H9 (cell line): ENCODE measurements at regions not wholly inside any gene's neighbourhood (a gene's known extent, or its start where the extent isn't known, plus 50 kb on each side); places are given as distances from the start of the nearest gene placed in this dataset.

Experiments
- DNase-seq: peaks from one replicate; pipeline ENCODE4 v3.0.0-alpha.2; 2017
- H2AFZ ChIP-seq: one replicate; pipeline ENCODE4 v1.6.1; 2013; ENCODE audit warnings: mild to moderate bottlenecking, low read length, control low read depth, moderate library complexity
- H2AK5ac ChIP-seq: 2 replicates; pipeline ENCODE4 v1.6.1; 2013; ENCODE audit warnings: low read length, control low read depth, mixed read lengths; ENCODE audit not compliant: insufficient read length
- H2BK120ac ChIP-seq: one replicate; pipeline ENCODE4 v1.6.1; 2013; ENCODE audit warnings: low read depth, mild to moderate bottlenecking, low read length, control low read depth, inconsistent platforms; ENCODE audit not compliant: poor library complexity, severe bottlenecking
- H2BK12ac ChIP-seq: 2 replicates; pipeline ENCODE4 v1.6.1; 2013; ENCODE audit warnings: low read length, control low read depth, mixed read lengths, low read depth; ENCODE audit not compliant: insufficient read length
- H2BK15ac ChIP-seq: 2 replicates; pipeline ENCODE4 v1.6.1; 2013; ENCODE audit warnings: low read depth, low read length, control low read depth
- H2BK20ac ChIP-seq: one replicate; pipeline ENCODE4 v1.6.1; 2013; ENCODE audit warnings: low read depth, mild to moderate bottlenecking, low read length, control low read depth, inconsistent platforms; ENCODE audit not compliant: poor library complexity, severe bottlenecking
- H2BK5ac ChIP-seq: 2 replicates; pipeline ENCODE4 v1.6.1; 2013; ENCODE audit warnings: low read length, control low read depth, mixed read lengths; ENCODE audit not compliant: insufficient read length
- H3K14ac ChIP-seq: 2 replicates; pipeline ENCODE4 v1.6.1; 2013; ENCODE audit warnings: low read length, control low read depth; ENCODE audit not compliant: insufficient read depth
- H3K18ac ChIP-seq: 2 replicates; pipeline ENCODE4 v1.6.1; 2013; ENCODE audit warnings: low read depth, mild to moderate bottlenecking, mixed read lengths, low read length, control low read depth; ENCODE audit not compliant: insufficient read length
- H3K23ac ChIP-seq: 2 replicates; pipeline ENCODE4 v1.6.1; 2013; ENCODE audit warnings: low read length, control low read depth, mixed read lengths, low read depth; ENCODE audit not compliant: insufficient read length
- H3K23me2 ChIP-seq: 2 replicates; pipeline ENCODE4 v1.6.1; 2013; ENCODE audit warnings: low read depth, mild to moderate bottlenecking, mixed read lengths, low read length, control low read depth; ENCODE audit not compliant: insufficient read length, poor library complexity, severe bottlenecking
- H3K27ac ChIP-seq: 2 replicates; pipeline ENCODE4 v1.5.1; 2013; ENCODE audit warnings: low read length, control low read depth, mixed read lengths, low read depth; ENCODE audit not compliant: insufficient read length
- H3K27me3 ChIP-seq: 2 replicates; pipeline ENCODE4 v1.6.1; 2013; ENCODE audit warnings: low read length, control low read depth, inconsistent platforms; ENCODE audit not compliant: insufficient read depth
- H3K4ac ChIP-seq: 2 replicates; pipeline ENCODE4 v1.6.1; 2013; ENCODE audit warnings: low read depth, mild to moderate bottlenecking, control low read depth, inconsistent platforms, low read length, moderate library complexity
- H3K4me1 ChIP-seq: 2 replicates; pipeline ENCODE4 v1.6.1; 2013; ENCODE audit warnings: low read length, control low read depth, inconsistent platforms; ENCODE audit not compliant: insufficient read depth
- H3K4me2 ChIP-seq: 2 replicates; pipeline ENCODE4 v1.6.1; 2013; ENCODE audit warnings: low read length, control low read depth, mixed read lengths; ENCODE audit not compliant: insufficient read length, insufficient read depth
- H3K56ac ChIP-seq: 2 replicates; pipeline ENCODE4 v1.6.1; 2013; ENCODE audit warnings: low read depth, mild to moderate bottlenecking, mixed read lengths, low read length, control low read depth; ENCODE audit not compliant: insufficient read length
- H3K79me1 ChIP-seq: 2 replicates; pipeline ENCODE4 v1.6.1; 2013; ENCODE audit warnings: low read depth, mild to moderate bottlenecking, moderate library complexity, low read length, control low read depth, inconsistent platforms; ENCODE audit not compliant: insufficient read depth, poor library complexity, severe bottlenecking
- H3K79me2 ChIP-seq: 2 replicates; pipeline ENCODE4 v1.6.1; 2013; ENCODE audit warnings: low read length, control low read depth, inconsistent platforms; ENCODE audit not compliant: insufficient read depth
- H3K9ac ChIP-seq: 2 replicates; pipeline ENCODE4 v1.6.1; 2013; ENCODE audit warnings: low read length, control low read depth, mixed read lengths; ENCODE audit not compliant: insufficient read length; ENCODE audit errors: extremely low read depth
- H3K9me3 ChIP-seq: one replicate; pipeline ENCODE4 v1.6.1; 2013; ENCODE audit warnings: low read depth, low read length, inconsistent platforms; ENCODE audit not compliant: control insufficient read depth
- H3T11ph ChIP-seq: one replicate; pipeline ENCODE4 v1.6.1; 2013; ENCODE audit warnings: mild to moderate bottlenecking, low read length, control low read depth, inconsistent platforms
- H4K20me1 ChIP-seq: one replicate; pipeline ENCODE4 v1.6.1; 2013; ENCODE audit not compliant: control insufficient read depth, insufficient read length, insufficient read depth
- H4K5ac ChIP-seq: 2 replicates; pipeline ENCODE4 v1.6.1; 2013; ENCODE audit warnings: low read depth, mild to moderate bottlenecking, mixed read lengths, low read length, control low read depth; ENCODE audit not compliant: insufficient read length
- H4K8ac ChIP-seq: replicated peaks from 2 replicates; pipeline ENCODE4 v1.6.1; 2013; ENCODE audit warnings: low read length, control low read depth, mixed read lengths, low read depth; ENCODE audit not compliant: insufficient read length
- H4K91ac ChIP-seq: 2 replicates; pipeline ENCODE4 v1.6.1; 2013; ENCODE audit warnings: low read depth, mild to moderate bottlenecking, moderate library complexity, mixed read lengths, low read length, control low read depth; ENCODE audit not compliant: insufficient read length
- H3K27ac Mint-ChIP-seq, 3 experiments: 2 replicates in 2 of 3; 3 replicates in 1 of 3; pipeline ENCODE4 v1.8.0; 2020 to 2021; ENCODE audit warnings: mixed read lengths in 3 of 3, mild to moderate bottlenecking in 1 of 3, moderate library complexity in 1 of 3
- H3K27me3 Mint-ChIP-seq: 2 replicates; pipeline ENCODE4 v1.8.0; 2021; ENCODE audit warnings: low read depth, mild to moderate bottlenecking, moderate library complexity, mixed read lengths
- H3K36me3 Mint-ChIP-seq, 3 experiments: 2 replicates in 2 of 3; 3 replicates in 1 of 3; pipeline ENCODE4 v1.8.0; 2020 to 2021; ENCODE audit warnings: low read depth in 3 of 3, mixed read lengths in 3 of 3; ENCODE audit not compliant: insufficient read depth in 1 of 3
- H3K4me1 Mint-ChIP-seq, 2 experiments: 2 replicates each; pipeline ENCODE4 v1.8.0; 2020; ENCODE audit warnings: mixed read lengths in 2 of 2
- H3K4me3 Mint-ChIP-seq, 2 experiments: 2 replicates in 1 of 2; 3 replicates in 1 of 2; pipeline ENCODE4 v1.8.0; 2020 to 2021; ENCODE audit warnings: mild to moderate bottlenecking in 2 of 2, mixed read lengths in 2 of 2, moderate library complexity in 1 of 2
- H3K9me3 Mint-ChIP-seq, 2 experiments: 2 replicates in 1 of 2; 3 replicates in 1 of 2; pipeline ENCODE4 v1.8.0; 2020; ENCODE audit warnings: mild to moderate bottlenecking in 2 of 2, mixed read lengths in 2 of 2, moderate library complexity in 1 of 2
- CTCF ChIP-seq: fragments of 200-600 bp; sonication (generic); conservative IDR thresholded peaks from 3 replicates; pipeline ENCODE4 v1.8.0; 2021; ENCODE audit warnings: antibody characterized with exemption, mild to moderate bottlenecking
- WGBS: extraction: QIAGEN DNeasy Blood & Tissue Kit; methylation state at CpG from one replicate; pipeline ENCODE4 v1.1.7; 2013; ENCODE audit warnings: missing lambda C conversion rate, low lambda C conversion rate, mixed read lengths; ENCODE audit not compliant: insufficient read length; ENCODE audit errors: extremely low coverage; 5-methylcytosine and 5-hydroxymethylcytosine counted together

- Mint-ChIP-seq H3K27ac (no peak overlapping the region), H3K27me3 (no peaks in the 10 kb centered on the region), H3K9me3 (peaks cover 0 to 3% of the 10 kb centered on the region in 2 experiments; a peak in 2 of 5 replicates), H3K4me1 (peaks cover 0 to 2% of the 10 kb centered on the region in 2 experiments; a peak in 3 of 4 replicates), H3K4me3 (no peak overlapping the region), H3K36me3 (no peaks in the 10 kb centered on the region; a peak in 2 of 7 replicates)
- no CpG with 5 or more reads among the region's 2 CpGs for WGBS
- H3K9ac ChIP-seq, result no peak overlapping the region
- no peak for DNase-seq
- no peak overlapping the region for H2BK20ac ChIP-seq
- H3K14ac ChIP-seq, result no peak overlapping the region
- H3K4me2 ChIP-seq, result no peak overlapping the region
- no peaks in the 10 kb centered on the region for H3K79me1 ChIP-seq
- no peak for TF ChIP-seq CTCF
- H3T11ph ChIP-seq, result no peak overlapping the region
- H2BK12ac ChIP-seq, result no peak overlapping the region
- H2BK15ac ChIP-seq, result no peak overlapping the region
- no peaks in the 10 kb centered on the region for H3K9me3 ChIP-seq
- H3K4ac ChIP-seq, result no peak overlapping the region
- H3K18ac ChIP-seq, result no peak overlapping the region
- H2BK120ac ChIP-seq, result no peak overlapping the region
- H2AK5ac ChIP-seq, result no peak overlapping the region
- H3K79me2 ChIP-seq, result no peaks in the 10 kb centered on the region
- H4K8ac ChIP-seq, result no peak overlapping the region
- no peak overlapping the region for H2BK5ac ChIP-seq
- no peak overlapping the region for H4K91ac ChIP-seq
- H2AFZ ChIP-seq, result no peak overlapping the region
- no peak overlapping the region for H3K27ac ChIP-seq
- H3K23me2 ChIP-seq, result no peaks in the 10 kb centered on the region
- no peaks in the 10 kb centered on the region for H3K27me3 ChIP-seq
- no peak overlapping the region for H3K23ac ChIP-seq
- no peak overlapping the region for H3K56ac ChIP-seq
- no peaks in the 10 kb centered on the region for H3K4me1 ChIP-seq
- no peak overlapping the region for H4K5ac ChIP-seq
- H4K20me1 ChIP-seq, result no peaks in the 10 kb centered on the region
These were observed 347.7 kb downstream of the GABRG1 start for GRCh38 chr4:45776146-45776545.
